HG03159 (cell line): ENCODE measurements at regions not wholly inside any gene's neighbourhood (a gene's known extent, or its start where the extent isn't known, plus 50 kb on each side); places are given as distances from the start of the nearest gene placed in this dataset.
"Not testable (repeated sequence)": the region's sequence is repeated elsewhere in the genome, so short reads cannot be mapped to it uniquely, and the experiment has no call there.

Experiments used
- ATAC-seq: cut with Tn5 transposase; IDR thresholded peaks from one replicate; pipeline ENCODE4 v1.9.1; 2021; ENCODE audit warnings: mild to moderate bottlenecking, moderate library complexity; ENCODE audit not compliant: unreplicated experiment

DNA sequence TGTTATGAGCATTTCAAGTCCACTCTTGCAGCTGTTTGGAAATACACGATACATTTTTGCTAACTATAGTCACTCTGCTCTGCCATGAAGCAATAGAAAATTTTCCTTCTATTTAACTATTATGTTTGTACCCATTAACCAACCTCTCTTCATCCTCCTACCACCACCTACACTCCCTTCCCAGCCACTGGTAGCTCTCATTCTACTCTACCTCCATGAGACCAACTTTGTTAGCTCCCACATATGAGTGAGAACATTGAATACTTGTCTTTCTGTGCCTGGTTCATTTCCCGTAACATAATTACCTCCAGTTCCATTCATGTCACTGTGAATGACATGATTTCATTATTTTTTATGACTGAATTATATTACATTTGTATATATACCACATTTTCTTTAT lies 505.9 kb upstream of the CCNG1 start:
- no peak for ATAC-seq

DNA sequence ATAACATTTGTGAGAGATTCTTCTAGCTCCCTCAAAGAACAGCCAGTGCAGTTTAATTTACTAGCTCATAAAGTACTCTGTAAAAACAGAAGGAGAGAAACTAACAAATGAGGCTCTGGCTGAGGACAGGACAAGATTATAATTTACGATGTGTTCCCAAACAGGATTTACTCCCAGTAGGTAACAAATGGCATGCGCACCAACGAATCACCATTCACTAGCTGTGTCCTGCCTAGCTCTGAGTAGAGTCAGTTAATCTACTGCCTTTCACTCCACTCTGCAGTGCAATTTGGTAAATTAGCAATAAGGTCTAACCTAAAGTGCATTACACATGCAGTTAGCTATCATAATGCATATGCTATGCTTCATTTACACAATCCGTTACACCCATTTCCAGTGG lies 497.4 kb upstream of the CCNG1 start:
- ATAC-seq = no peak

DNA sequence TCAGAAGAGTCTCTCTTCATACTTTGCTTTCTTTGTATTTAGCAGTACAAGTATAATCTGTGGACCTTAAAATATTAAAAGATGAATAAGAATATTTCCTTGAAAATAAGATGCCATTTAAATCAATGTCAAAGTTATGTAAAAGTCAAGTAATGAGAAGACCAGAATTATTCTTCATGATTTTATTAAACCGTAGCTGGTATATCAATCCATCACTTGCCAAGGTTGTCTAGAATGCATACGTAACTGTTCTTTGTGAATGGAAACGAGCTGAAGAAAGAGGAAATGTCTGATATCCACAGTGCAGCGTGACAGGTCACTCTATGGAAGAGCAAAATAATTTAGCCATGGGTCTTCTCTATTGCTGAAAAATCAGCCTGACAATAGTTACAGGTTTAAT lies 488.7 kb upstream of the CCNG1 start:
- no peak for ATAC-seq

DNA sequence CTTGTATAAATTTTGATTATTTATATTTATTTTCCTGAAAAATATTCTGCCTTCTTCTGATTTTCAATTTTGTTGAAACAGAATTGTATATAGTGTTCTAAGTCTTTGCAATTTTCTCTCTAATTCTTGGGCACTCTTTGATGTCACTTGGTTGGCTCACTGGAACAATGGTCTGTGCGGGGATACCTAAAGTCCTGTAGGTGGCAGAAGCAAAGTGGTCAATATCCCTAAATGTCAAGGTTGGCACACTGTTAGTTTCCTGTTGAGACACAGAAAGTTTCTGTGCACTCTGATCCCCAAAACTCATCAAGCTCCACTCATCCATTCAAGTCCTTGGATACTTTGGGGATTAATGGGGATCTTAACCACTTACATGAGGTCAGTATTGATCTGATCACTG lies 480.8 kb upstream of the CCNG1 start:
- ATAC-seq = no peak

DNA sequence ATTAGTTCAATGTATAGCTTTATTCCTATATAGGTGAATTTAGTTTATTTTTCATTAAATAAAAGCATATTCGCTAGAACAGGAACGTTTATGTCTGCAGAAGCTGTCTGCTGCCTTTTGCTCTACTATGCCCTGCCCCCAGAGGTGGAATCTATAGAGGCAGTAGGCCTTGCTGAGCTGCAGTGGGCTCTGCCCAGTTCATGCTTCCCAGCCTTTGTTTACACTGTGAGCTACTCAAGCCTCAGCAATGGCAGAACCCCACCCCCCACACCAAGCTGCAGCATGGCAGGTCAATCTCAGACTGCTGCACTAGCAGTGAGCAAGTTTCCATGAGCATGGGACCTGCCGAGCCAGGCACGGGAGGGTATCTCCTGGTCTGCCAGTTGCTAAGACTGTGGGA lies 473.3 kb upstream of the CCNG1 start:
- not testable (repeated sequence) for ATAC-seq

DNA sequence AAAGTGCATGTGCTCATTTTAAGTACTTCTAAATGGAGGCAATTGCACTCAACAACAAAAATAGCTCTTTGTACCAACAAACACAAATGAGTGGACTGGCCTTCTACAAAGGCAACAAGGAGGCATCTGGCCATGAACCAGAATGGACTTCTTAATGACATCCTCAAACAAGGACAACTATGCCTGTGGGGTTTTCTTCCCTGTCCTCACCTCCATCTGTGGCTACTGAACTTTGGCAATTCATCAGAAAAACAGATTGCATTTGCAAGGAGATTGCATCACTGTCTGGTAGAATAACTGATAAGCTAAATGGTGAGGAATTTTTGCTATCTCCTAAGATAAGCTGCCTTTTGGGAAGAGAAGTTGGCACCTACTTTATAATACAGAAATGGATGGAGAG lies 447.3 kb upstream of the CCNG1 start:
- ATAC-seq = no peak

DNA sequence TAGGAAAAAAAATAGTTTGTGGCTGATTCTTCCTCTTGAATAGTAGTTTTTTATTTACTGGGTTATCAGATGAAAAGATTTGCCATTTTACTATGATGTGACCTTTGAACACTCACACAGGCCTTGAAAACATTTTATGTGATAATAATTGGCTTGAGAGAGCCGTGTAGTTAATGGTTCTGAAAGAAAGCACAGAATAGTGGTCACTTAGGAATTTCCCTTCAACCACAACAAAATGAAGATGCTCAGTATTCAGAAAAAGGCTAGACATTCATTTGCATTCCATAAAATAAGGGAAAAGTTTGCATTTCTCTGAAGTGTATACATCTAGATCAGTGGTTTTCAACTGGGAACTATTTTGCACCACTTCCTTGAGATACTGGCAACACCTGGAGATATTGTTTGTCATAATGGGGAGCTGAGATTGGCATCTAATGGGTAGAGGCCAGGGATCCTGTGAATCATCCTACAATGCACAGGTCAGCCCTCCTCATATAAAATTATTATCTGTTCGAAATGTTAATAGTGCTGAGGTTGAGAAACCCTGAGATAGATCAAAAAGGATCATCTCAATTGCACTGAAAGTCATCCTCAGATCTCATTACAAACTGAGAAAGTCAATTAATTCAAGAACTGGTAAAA lies 446.4 kb upstream of the CCNG1 start:
- peak; percentile 72 for ATAC-seq

DNA sequence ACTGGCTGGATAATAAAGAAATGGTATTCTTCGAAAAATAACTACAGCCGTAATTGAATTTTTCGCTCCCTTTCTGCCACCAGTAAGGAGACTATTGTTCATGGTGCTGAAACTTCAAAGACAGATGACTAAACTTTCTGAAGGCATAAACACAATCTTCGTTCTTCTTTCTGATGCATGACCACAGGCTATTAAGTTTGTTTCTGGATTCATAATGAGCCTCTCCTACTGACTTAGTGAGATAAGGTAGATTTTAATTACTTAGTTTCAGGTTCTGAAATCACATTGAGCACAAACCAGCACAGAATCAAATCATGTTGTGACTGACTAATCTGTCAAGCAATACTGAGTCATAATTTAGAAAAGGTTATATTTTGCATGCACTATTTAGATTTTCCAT lies 441.8 kb upstream of the CCNG1 start:
- no peak for ATAC-seq

DNA sequence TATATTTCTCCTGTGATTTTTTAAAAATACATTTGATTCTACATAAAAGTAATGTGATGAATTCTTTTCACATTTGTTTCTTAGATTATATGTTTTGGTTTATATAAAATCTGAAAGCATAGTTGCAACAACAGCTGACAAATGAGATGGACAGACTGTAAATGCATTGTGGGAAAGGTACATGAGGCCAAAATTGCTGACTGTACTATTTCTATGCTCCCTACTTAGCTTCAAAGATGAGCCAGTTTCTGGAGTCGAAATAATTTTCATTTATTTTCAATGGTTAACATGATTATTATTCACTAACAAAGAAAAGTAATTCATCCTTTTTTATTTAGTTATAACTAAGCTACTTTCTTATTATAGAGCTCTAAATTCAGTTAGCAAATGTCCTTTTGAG lies 441.3 kb upstream of the CCNG1 start:
- no peak for ATAC-seq

DNA sequence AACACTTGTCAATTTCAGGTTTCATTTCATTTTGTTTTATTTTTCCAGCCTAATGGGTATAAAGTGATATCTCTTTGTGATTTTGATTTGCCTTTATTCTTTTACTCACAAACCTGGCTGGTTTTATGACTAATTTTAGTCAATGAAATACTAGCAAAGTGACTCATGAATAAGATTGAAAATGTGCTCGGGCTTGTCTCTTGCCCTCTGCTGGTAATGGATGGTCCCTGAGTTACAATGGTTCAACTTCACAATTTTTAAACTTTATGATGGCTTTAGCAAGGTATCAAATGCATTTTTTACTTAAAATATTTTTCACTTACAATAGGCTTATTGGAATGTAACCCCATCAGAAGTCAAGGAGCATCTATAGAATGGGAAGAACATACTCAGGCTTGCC lies 431.4 kb upstream of the CCNG1 start:
- no peak for ATAC-seq

DNA sequence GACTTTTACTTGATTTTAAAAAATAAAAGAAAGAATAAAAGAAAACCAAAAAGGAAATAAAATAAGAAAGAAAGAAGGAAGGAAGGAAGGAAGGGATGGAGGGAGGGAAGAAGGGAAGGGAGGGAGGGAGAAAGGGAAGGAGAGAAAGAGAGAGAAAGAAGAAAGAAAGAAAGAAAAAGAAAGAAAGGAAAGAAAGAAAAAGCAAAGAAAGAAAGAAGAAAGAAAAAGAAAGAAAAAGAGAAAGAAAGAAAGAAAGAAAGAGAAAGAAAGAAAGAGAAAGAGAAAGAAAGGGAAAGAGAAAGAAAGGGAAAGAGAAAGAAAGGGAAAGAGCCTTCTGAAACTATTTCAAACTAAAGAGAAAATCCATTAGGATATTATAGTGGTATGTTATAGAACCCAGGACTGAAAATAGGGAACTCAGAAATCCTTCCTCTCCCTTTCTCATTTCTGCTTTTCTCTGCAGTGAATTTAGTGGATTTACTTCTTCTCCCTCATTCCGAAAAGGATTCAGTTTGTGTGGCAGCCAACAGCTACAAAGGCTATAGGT lies 414.7 kb upstream of the CCNG1 start:
- no peak for ATAC-seq

DNA sequence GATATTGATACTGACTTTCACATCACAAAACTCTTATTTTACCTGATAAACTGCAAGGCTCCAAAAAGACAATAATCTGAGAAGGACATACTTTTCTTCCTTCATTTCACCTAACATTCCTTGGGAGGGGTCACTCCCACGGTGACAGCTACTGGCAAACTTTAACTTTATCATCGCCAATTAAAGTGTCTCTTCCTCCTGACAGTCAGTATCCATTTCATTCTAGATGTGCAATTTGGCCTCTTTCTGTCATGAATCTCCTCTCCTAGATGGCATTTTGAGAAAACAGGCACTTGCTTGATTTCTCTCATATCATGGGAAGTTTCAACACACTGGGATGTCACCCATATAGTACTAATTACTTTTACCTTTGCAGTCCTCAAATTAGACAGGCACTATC lies 413.5 kb upstream of the CCNG1 start:
- ATAC-seq = no peak

DNA sequence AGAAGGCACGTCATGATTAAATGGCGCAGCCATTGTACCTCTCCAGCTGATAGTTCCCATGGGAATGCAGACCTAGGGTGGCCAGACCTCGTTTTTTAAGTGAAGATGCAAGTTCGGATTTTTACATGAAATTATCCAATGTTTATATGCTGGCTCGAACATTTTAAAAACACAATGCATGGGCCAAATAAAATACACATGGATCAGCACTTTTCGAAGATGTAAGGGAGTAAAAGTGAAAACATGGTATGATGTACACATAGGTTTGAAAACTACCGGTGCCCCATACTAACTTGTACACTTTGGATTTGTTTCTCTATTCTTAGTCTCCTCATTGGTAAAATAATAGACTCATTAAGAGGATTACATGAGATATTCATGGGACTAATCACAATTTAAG lies 412.5 kb upstream of the CCNG1 start:
- ATAC-seq = no peak

DNA sequence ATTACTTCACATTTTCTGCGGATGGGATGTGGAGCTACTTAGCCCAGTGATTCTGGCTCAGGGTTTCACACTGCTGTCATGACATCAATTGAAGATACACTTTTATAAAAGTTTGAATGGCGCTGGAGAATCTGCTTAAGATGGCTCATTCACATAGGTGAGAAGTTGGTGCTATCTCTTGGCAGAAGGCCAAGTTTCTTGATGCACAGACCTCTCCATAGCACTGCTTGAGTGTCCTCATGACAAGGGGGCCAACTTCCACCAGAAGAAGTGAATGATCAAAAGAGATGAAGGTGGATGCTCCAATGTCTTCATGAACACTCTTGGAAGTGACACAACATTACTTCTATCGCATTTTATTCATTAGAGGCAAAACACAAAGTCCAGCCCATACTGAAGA lies 403.7 kb upstream of the CCNG1 start:
- no peak for ATAC-seq

DNA sequence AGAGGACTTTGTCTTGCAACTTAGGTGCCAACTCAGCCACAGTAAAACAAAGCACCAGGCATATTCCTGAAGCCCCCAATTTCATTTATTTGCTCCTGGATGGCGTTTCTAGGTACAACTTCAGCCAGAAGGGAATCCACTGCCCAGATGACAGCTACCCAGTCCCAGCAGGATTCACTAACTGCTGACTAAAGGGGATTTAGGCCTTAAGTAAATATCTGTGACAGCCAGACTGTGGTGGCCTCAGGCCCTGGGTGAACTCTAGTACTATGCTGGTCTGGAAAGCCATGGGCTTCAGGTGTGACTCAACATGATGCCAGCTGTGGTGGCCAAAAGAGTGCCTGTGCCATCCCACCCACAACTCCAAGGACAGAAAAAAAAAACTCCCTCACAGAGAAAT lies 396.1 kb upstream of the CCNG1 start:
- ATAC-seq = no peak

DNA sequence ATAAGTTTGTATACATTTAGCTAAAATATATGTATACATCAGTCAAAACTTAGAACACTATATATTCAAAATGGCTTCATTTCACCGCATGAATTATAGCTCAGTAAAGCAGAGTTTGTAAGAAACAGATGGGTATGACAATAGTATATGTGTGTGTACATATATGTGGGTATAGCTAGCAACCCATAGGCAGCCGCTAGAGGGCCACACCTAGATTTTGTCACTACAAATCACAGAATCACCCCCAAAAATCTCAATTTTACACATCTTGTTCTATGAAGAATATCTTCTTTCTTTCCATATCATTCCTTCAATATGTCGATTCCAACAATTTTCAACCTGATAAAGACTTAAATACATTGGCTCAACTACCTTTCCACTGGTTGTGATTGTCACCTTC lies 357.8 kb upstream of the CCNG1 start:
- peak; percentile 79 for ATAC-seq

DNA sequence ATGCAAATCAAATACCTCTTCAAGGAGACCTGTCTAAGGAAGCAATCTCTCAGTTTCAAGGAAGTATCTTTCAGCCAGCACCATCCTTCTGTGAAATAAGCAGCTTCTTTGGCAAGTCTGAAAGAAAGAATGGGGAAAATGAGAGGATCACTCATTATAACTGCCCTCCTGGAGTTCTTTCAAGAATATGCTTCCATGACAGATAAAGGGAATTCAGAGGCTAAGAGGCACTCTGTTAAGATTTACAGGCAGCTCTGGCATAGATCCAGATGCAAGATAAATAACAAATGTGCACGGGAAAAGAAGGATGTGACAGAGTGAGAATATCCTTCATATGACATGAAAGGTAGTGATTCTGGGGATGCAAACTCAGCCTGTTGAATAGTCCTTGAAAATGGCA lies 348.2 kb upstream of the CCNG1 start:
- no peak for ATAC-seq

DNA sequence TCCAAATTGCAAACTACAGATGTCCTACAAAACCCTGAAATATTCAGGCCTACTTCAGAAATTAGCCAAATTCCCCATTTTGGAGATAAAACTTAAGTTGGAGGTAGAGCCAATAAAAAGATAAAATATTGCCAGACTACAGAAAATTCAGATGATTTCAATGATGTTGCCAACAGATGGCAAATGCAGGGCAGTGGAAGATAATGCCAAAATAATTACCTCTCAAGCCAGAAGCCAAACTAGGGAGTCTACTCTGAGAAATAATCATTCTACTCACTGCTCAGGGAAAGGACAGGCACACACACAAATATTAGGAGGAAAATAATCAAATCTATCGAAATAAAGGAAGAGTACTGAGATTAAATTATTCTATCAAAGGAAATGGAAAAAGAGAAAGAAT lies 347.5 kb upstream of the CCNG1 start:
- no peak for ATAC-seq

DNA sequence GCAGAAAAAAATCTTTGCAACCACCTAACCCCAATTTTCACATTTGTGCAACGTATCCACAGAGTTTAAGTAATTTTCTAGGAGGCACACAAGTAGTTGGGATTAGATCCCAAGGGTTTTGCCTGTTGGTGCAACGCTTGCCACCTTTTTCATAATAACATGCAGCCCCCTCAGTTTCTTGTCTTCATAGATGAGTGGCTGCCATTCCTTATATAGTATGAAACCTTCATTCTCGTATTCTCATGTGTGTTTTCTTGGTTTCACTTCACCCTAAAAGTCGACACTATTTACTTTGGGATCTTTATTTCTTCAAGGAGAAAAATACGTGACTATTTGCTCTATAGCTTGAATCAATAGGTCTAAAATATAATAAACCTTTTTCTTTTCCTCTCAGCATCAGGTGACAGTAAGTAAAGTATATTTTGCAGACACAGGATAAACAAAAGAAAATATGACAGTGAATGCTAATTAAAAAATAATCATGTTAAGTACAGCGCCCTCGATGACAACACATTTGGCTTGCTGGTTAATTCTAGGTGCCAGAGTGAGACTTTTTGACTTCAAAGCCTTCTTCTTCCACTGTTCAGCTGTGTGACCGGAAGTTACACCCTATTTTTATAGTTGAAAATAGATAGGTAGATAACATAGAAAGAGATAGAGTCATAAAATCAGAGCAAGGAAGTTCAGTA lies 342.8 kb upstream of the CCNG1 start:
- peak; percentile 90 for ATAC-seq

DNA sequence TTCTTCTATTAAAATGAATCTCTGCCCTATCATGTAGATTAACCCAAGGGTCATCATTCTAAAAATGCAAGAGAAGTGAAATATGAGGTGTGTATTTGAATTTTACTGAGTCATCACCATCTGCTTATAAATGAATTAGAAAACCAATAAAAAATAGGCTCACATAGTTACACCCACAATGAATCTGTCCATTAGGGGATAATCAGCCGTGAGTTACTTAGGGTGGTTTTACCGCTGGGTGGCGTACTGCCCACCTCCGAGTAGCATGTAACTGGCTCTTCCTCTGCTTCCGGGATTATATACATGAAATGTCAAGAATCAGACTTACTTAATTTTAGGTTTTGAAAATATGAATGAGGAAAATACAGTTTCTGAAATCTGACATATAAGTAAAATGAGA lies 332.9 kb upstream of the CCNG1 start:
- ATAC-seq = no peak

DNA sequence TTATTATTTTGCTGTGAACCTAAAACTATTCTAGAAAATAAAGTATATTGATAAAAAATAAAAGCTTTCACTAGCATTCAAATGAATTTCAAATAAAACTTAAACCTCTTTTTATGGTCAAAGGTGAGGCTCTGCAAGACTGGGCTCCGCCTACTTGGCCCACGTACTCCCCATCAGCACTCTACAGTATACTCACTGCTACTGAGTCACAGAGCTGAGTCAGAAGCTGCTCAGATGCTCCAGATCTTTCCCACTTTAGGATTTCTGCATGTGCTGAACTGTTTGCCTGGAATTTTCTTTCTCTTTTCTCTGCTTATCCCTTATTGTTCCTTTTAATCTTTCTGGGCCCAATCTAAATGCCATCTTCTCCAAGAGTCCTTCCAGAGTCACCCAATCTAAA lies 331.9 kb upstream of the CCNG1 start:
- ATAC-seq = no peak

DNA sequence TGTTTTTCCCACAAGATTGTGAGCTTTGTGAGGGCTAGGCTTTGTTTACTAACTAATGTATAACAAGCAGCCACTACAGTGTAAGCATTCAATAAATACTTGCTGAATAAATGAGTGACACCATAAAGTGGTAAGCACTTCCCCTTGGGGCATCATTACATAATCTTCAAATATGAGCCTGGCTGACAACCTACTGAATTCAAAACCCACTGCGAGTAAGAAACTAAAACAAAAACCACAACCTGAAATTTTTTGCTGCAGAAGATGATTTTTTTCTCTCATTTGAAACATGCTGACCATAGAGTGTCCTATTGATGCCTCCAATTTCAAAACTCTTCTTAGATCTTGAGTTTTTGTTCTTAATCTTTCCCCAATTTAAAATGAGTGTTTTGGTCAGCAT lies 331.3 kb upstream of the CCNG1 start:
- no peak for ATAC-seq

DNA sequence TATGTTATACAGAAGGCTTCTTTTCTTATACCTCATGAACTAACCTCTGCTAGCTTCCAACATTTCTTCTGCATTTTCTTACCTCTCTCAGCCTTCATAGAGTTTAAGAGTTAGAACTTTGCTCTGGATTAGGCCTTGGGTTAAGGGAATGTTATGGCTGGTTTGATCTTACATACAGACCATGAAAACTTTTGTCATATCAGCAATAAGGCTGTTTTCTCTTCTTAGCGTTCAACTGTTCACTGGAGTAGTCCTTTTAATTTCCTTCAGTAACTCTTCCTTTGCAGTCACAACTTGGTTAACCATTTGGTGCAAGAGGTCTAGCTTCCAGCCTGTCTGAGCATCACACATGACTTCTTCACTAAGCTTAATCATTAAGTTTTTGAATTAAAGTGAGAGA lies 329.0 kb upstream of the CCNG1 start:
- no peak for ATAC-seq
